KOPT-K1 (cell line): ENCODE measurements at regions not wholly inside any gene's neighbourhood (a gene's known extent, or its start where the extent isn't known, plus 50 kb on each side); places are given as distances from the start of the nearest gene placed in this dataset.

Source experiments
- H3K27ac ChIP-seq: fragments of 200-600 bp; sonication (generic); 2 replicates; pipeline ENCODE4 v1.5.1; 2016; ENCODE audit warnings: antibody characterized with exemption, mild to moderate bottlenecking, low read depth, low read length; ENCODE audit not compliant: poor library complexity, severe bottlenecking
- H3K36me3 ChIP-seq: fragments of 200-600 bp; sonication (generic); 2 replicates; pipeline ENCODE4 v1.5.1; 2017; ENCODE audit warnings: antibody characterized with exemption, mild to moderate bottlenecking, low read length, moderate library complexity; ENCODE audit not compliant: insufficient read depth
- H3K9me3 ChIP-seq: fragments of 200-600 bp; sonication (generic); 2 replicates; pipeline ENCODE4 v1.5.1; 2017; ENCODE audit warnings: antibody characterized with exemption, low read length, mild to moderate bottlenecking; ENCODE audit not compliant: insufficient read depth, poor library complexity, severe bottlenecking

GRCh38 chr6:15061908-15062515 is 183.9 kb upstream of the JARID2 start:
- Histone ChIP-seq H3K27ac (no peak overlapping the region), H3K36me3 (no peaks in the 10 kb centered on the region), H3K9me3 (no peaks in the 10 kb centered on the region)

DNA sequence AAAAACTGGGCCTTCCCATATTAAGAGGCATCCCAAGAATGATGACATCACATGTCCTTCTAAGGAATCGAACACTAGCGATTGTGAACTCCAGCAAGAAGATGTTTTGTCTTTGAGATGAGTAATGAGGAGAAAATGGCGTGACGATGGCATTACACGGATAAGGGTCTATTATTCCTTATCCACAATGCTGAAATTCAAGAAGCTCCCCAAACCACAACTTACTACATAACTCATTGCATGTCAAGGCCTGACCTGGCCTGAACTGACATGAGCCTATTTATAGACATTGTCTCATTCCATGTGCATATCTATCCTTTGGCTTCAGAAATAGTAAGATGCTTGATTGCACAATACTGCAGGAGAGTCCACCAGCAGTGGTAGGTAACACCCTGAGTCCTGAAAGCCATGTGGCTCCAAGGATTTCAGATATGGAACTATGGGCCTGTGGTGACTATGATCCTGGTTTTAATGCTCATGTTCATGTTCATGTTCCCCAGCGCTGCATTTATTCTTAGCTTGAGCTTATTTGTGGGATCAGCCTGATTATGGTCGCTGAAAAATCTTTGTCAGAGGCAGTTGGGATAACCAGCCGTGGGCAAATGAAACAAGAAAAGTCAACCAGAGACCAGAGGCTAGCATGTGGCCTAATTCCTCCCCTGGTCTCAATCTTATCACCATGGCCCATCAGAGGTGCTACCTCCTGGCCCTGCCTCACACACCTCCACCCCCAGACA is 183.2 kb upstream of the JARID2 start:
- H3K27ac ChIP-seq: no peak overlapping the region
- no peaks in the 10 kb centered on the region for H3K36me3 ChIP-seq
- H3K9me3 ChIP-seq: no peaks in the 10 kb centered on the region

- Histone ChIP-seq H3K36me3 (no peaks in the 10 kb centered on the region), H3K27ac (no peak overlapping the region), H3K9me3 (no peaks in the 10 kb centered on the region)
Measured at GRCh38 chr6:15063253-15063853, 182.5 kb upstream of the JARID2 start.

DNA sequence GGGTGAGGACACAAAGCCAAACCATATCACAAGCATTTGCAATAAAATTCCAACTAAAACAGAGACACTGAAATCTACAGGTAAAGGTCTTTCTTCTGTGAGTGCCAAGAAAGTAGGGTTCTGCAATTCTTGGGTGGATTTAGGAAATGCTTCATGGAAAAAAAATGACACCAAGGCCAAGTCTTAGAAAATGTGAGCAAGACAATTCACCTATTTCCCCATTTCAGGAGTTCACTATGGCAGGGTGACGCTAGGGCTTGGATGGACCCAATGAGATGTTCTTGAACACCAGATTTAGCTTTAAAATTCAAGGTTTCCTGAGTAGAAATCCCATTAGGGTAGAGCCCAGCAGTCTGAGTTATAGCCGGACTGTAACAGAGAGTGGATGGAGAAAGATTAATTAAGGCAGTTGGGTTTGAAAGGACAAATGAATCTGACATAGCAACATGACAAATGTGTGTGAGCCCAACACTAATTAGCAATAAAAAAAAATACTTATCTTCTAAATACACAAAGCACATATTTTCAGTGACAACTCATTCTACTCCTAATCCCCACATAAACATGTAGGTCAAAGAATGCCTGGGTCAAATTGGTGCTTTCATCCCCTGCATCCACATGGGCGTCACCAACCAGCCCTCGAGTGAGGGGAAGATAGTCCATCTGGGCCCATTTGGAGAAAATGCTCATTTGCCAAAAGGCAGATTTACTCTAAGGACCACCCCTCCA is 180.4 kb upstream of the JARID2 start:
- no peak overlapping the region for H3K27ac ChIP-seq
- H3K9me3 ChIP-seq: no peaks in the 10 kb centered on the region
- H3K36me3 ChIP-seq: no peaks in the 10 kb centered on the region

- H3K27ac ChIP-seq: no peak overlapping the region
- no peaks in the 10 kb centered on the region for H3K9me3 ChIP-seq
- H3K36me3 ChIP-seq: no peaks in the 10 kb centered on the region
Measured at GRCh38 chr6:15066089-15066758, 179.6 kb upstream of the JARID2 start.

DNA sequence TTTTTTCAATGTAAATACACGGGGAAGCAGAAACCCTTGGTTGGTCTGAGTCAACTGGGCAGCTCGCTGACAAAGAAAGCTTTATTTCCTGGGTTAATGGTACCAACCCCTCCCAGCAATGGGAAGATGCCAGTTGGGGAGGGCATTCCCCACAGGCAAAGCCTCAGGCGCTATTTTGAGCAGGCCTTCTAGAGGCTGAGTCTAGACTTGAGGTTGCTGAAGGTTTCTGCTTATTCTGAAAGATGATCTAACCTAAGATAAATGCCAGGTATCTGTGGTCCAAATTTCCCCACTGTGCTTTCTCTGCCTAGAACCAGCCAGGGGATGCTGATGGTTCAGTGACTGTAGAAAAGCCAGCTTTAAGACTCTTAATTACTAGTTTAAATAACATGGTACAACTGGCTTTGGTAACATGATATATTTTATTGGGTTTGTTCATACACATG is 172.5 kb upstream of the JARID2 start:
- Histone ChIP-seq H3K27ac (no peak overlapping the region), H3K9me3 (no peaks in the 10 kb centered on the region), H3K36me3 (no peaks in the 10 kb centered on the region)

- Histone ChIP-seq H3K36me3 (no peaks in the 10 kb centered on the region), H3K27ac (no peak overlapping the region), H3K9me3 (no peaks in the 10 kb centered on the region)
Measured at GRCh38 chr6:15073883-15074465, 171.9 kb upstream of the JARID2 start.

DNA sequence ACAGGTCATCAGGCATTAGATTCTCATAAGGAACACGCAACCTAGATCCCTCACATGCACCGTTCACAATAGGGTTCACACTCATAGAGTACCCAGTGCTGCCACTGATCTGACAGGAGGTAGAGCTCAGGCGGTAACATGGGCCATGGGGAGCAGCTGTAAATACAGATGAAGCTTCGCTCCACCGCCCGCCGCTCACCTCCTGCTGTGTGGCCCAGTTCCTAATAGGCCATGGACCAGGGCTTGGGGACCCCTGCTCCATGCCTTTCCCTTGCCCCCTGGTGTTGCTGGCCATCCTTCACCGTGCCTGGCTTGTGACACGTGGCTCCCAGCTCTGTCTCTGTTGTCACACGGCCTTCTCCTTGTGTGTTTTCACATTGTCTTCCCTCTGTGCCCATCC is 171.1 kb upstream of the JARID2 start:
- H3K27ac ChIP-seq: no peak overlapping the region
- H3K9me3 ChIP-seq: no peaks in the 10 kb centered on the region
- no peaks in the 10 kb centered on the region for H3K36me3 ChIP-seq

- H3K27ac ChIP-seq: no peak overlapping the region
- H3K9me3 ChIP-seq: no peaks in the 10 kb centered on the region
- no peaks in the 10 kb centered on the region for H3K36me3 ChIP-seq
Measured at GRCh38 chr6:15076565-15076964, 169.3 kb upstream of the JARID2 start.

- Histone ChIP-seq H3K27ac (no peak overlapping the region), H3K9me3 (no peaks in the 10 kb centered on the region), H3K36me3 (no peaks in the 10 kb centered on the region)
Measured at GRCh38 chr6:15077006-15077405, 168.9 kb upstream of the JARID2 start.

- H3K27ac ChIP-seq: no peak overlapping the region
- H3K9me3 ChIP-seq: no peaks in the 10 kb centered on the region
- H3K36me3 ChIP-seq: no peaks in the 10 kb centered on the region
Measured at GRCh38 chr6:15077961-15078360, 167.9 kb upstream of the JARID2 start.

GRCh38 chr6:15079288-15079817 is 166.5 kb upstream of the JARID2 start:
- no peak overlapping the region for H3K27ac ChIP-seq

GRCh38 chr6:15080895-15081294 is 165.0 kb upstream of the JARID2 start:
- no peak overlapping the region for H3K27ac ChIP-seq
- H3K9me3 ChIP-seq: no peaks in the 10 kb centered on the region
- H3K36me3 ChIP-seq: no peaks in the 10 kb centered on the region

More at GRCh38 chr6:15079288-15079817, 166.5 kb upstream of the JARID2 start:
- no peaks in the 10 kb centered on the region for H3K9me3 ChIP-seq
- no peaks in the 10 kb centered on the region for H3K36me3 ChIP-seq

DNA sequence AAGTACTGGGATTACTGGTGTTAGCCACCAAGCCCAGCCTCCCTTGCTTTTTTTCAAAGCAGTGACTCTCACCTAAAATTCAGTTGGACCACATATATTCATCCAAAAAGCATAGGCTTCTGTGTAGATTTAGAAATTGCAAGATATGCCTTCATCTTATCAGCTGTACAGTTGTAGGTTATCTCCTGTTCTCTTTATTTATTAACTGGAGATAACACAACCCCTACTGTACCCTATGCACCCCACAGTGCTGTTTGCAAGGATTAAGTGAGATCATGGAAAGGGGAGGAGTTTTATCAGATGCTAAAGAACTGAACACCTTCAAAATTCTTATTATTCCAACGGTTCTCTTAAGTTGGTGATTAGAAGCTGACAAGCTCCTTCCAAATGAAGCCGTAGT is 164.4 kb upstream of the JARID2 start:
- H3K36me3 ChIP-seq: no peaks in the 10 kb centered on the region
- no peak overlapping the region for H3K27ac ChIP-seq
- no peaks in the 10 kb centered on the region for H3K9me3 ChIP-seq
